H1 (cell line): ENCODE measurements at regions not wholly inside any gene's neighbourhood (a gene's known extent, or its start where the extent isn't known, plus 50 kb on each side); places are given as distances from the start of the nearest gene placed in this dataset.

Experiments used
- CTCF ChIA-PET: fragments of 300-600 bp; sonication (Branson Sonifier 250); formaldehyde crosslinking; loops from one replicate; lab custom pipeline; 2021; ENCODE audit not compliant: partially characterized antibody; lab: Charles Lee
- POLR2A ChIA-PET: fragments of 300-600 bp; sonication (Branson Sonifier 250); formaldehyde crosslinking; loops from one replicate; lab custom pipeline; 2021; ENCODE audit warnings: inconsistent platforms; ENCODE audit not compliant: partially characterized antibody; lab: Charles Lee
- DNase-seq, 2 experiments: peaks; one replicate each; pipeline versions ENCODE4 v3.0.0 to v3.0.0-alpha.2; 2010 to 2022; ENCODE audit warnings: low spot score in 2 of 2, low read depth in 1 of 2, mixed read lengths in 1 of 2
- FAIRE-seq: peaks from 2 replicates; lab custom pipeline; 2011; peaks lifted over from hg19 to GRCh38; lab: Jason Lieb, UNC
- H2AFZ ChIP-seq: 2 replicates; pipeline ENCODE4 v1.8.1; 2012; ENCODE audit warnings: low read length, inconsistent platforms
- H2AK5ac ChIP-seq: 2 replicates; pipeline ENCODE4 v1.6.1; 2013; ENCODE audit warnings: low read depth, low read length
- H2BK120ac ChIP-seq: replicated peaks from 2 replicates; pipeline ENCODE3; 2013; ENCODE audit warnings: low read depth, low read length, inconsistent platforms
- H2BK12ac ChIP-seq: 2 replicates; pipeline ENCODE4 v1.6.1; 2013; ENCODE audit warnings: low read depth, low read length
- H2BK15ac ChIP-seq: 2 replicates; pipeline ENCODE4 v1.6.1; 2013; ENCODE audit warnings: low read length
- H2BK20ac ChIP-seq: 2 replicates; pipeline ENCODE4 v1.6.1; 2013; ENCODE audit warnings: low read length
- H2BK5ac ChIP-seq: 2 replicates; pipeline ENCODE4 v1.6.1; 2013; ENCODE audit warnings: low read depth, low read length
- H3K14ac ChIP-seq: 2 replicates; pipeline ENCODE4 v1.6.1; 2013; ENCODE audit warnings: inconsistent platforms; ENCODE audit not compliant: insufficient read length
- H3K18ac ChIP-seq: 2 replicates; pipeline ENCODE4 v1.6.1; 2013; ENCODE audit warnings: low read length; ENCODE audit errors: extremely low read depth
- H3K23ac ChIP-seq: 2 replicates; pipeline ENCODE4 v1.6.1; 2013; ENCODE audit warnings: inconsistent platforms; ENCODE audit not compliant: insufficient read length
- H3K23me2 ChIP-seq: 2 replicates; pipeline ENCODE4 v1.6.1; 2013; ENCODE audit warnings: low read depth, low read length
- H3K27ac ChIP-seq: 2 replicates; pipeline ENCODE4 v1.6.1; 2011; ENCODE audit warnings: low read depth, low read length, inconsistent platforms
- H3K27me3 ChIP-seq, 4 experiments: replicated peaks in 1 of 4; 1 replicate in 1 of 4; 2 replicates in 3 of 4; pipeline versions ENCODE4 v1.6.1 to v1.8.1; 2011 to 2013; ENCODE audit warnings: low read length in 3 of 4, mild to moderate bottlenecking in 3 of 4, inconsistent platforms in 2 of 4, mixed read lengths in 2 of 4, moderate library complexity in 1 of 4; ENCODE audit not compliant: control insufficient read depth in 3 of 4, insufficient read depth in 3 of 4; ENCODE audit errors: extremely low read depth in 1 of 4
- H3K36me3 ChIP-seq, 4 experiments: 2 replicates each; pipeline versions ENCODE4 v1.6.1 to v1.8.1; 2011 to 2013; ENCODE audit warnings: mild to moderate bottlenecking in 4 of 4, low read length in 3 of 4, moderate library complexity in 2 of 4, control low read depth in 1 of 4, inconsistent platforms in 1 of 4; ENCODE audit not compliant: insufficient read depth in 4 of 4, control insufficient read depth in 2 of 4
- H3K4ac ChIP-seq: replicated peaks from 2 replicates; pipeline ENCODE3; 2013; ENCODE audit warnings: low read length, low read depth, mixed read lengths, inconsistent platforms; ENCODE audit not compliant: insufficient read length
- H3K4me1 ChIP-seq, 4 experiments: replicated peaks in 1 of 4; 1 replicate in 1 of 4; 2 replicates in 3 of 4; pipeline versions ENCODE4 v1.6.1 to v1.8.1; 2011 to 2013; ENCODE audit warnings: low read length in 3 of 4, inconsistent platforms in 2 of 4, mixed read lengths in 1 of 4; ENCODE audit not compliant: insufficient read depth in 4 of 4, control insufficient read depth in 3 of 4
- H3K4me2 ChIP-seq, 2 experiments: 2 replicates each; pipeline versions ENCODE4 v1.6.1 to v1.8.1; 2011 to 2013; ENCODE audit warnings: low read depth in 2 of 2, low read length in 2 of 2, control low read depth in 1 of 2, inconsistent platforms in 1 of 2, mild to moderate bottlenecking in 1 of 2; ENCODE audit not compliant: insufficient read depth in 1 of 2
- H3K4me3 ChIP-seq, 4 experiments: fragments of 200-600, 300-600 bp in 1 of 4; sonication (generic), shearing (Covaris generic), sonication (Bioruptor Twin) in 1 of 4; 2 replicates each; pipeline versions ENCODE4 v1.5.1 to v1.8.1; 2011 to 2016; ENCODE audit warnings: low read length in 4 of 4, low read depth in 3 of 4, control low read depth in 2 of 4, inconsistent platforms in 2 of 4, mild to moderate bottlenecking in 2 of 4, mixed read lengths in 1 of 4, moderate library complexity in 1 of 4; ENCODE audit not compliant: insufficient read depth in 2 of 4; ENCODE audit errors: extremely low read depth in 1 of 4
- H3K56ac ChIP-seq: replicated peaks from 2 replicates; pipeline ENCODE3; 2013; ENCODE audit warnings: low read depth, mild to moderate bottlenecking, mixed read lengths, low read length, inconsistent platforms; ENCODE audit not compliant: insufficient read length
- H3K79me1 ChIP-seq: 2 replicates; pipeline ENCODE4 v1.6.1; 2013; ENCODE audit warnings: low read depth, low read length, control low read depth
- H3K79me2 ChIP-seq, 2 experiments: 2 replicates each; pipeline versions ENCODE4 v1.6.1 to v1.8.1; 2012 to 2013; ENCODE audit warnings: low read length in 2 of 2, mild to moderate bottlenecking in 2 of 2, inconsistent platforms in 1 of 2; ENCODE audit not compliant: insufficient read depth in 2 of 2, control insufficient read depth in 1 of 2
- H3K9ac ChIP-seq, 4 experiments: replicated peaks in 1 of 4; 1 replicate in 1 of 4; 2 replicates in 3 of 4; pipeline versions ENCODE4 v1.6.1 to v1.8.1; 2011 to 2013; ENCODE audit warnings: low read depth in 3 of 4, low read length in 3 of 4, control low read depth in 2 of 4, mild to moderate bottlenecking in 2 of 4, moderate library complexity in 2 of 4, inconsistent platforms in 1 of 4; ENCODE audit errors: extremely low read depth in 1 of 4
- H3K9me3 ChIP-seq, 2 experiments: 2 replicates each; pipeline versions ENCODE4 v1.6.1 to v1.8.1; 2012 to 2013; ENCODE audit warnings: mild to moderate bottlenecking in 2 of 2, moderate library complexity in 2 of 2, control low read depth in 1 of 2, inconsistent platforms in 1 of 2, low read depth in 1 of 2, low read length in 1 of 2, mixed read lengths in 1 of 2; ENCODE audit not compliant: insufficient read depth in 2 of 2
- H4K20me1 ChIP-seq, 2 experiments: replicated peaks in 1 of 2; 2 replicates each; pipeline versions ENCODE3 to v1.8.1; 2011 to 2013; ENCODE audit warnings: inconsistent platforms in 2 of 2, low read length in 2 of 2, mild to moderate bottlenecking in 1 of 2; ENCODE audit not compliant: insufficient read depth in 2 of 2, control insufficient read depth in 1 of 2
- H4K5ac ChIP-seq: 2 replicates; pipeline ENCODE4 v1.6.1; 2013; ENCODE audit warnings: low read length, low read depth, mixed read lengths, inconsistent platforms; ENCODE audit not compliant: insufficient read length
- H4K8ac ChIP-seq: 2 replicates; pipeline ENCODE4 v1.8.0; 2013; ENCODE audit warnings: mild to moderate bottlenecking, moderate library complexity, low read length, inconsistent platforms; ENCODE audit not compliant: insufficient read depth; ENCODE audit errors: extremely low read depth
- H4K91ac ChIP-seq: replicated peaks from 2 replicates; pipeline ENCODE3; 2013; ENCODE audit warnings: low read length, mixed read lengths, inconsistent platforms; ENCODE audit not compliant: insufficient read length
- ATF3 ChIP-seq: IDR thresholded peaks from 2 replicates; pipeline ENCODE4 v1.6.1; 2011; ENCODE audit warnings: low read depth, mild to moderate bottlenecking, low read length; ENCODE audit not compliant: insufficient read depth
- BACH1 ChIP-seq: IDR thresholded peaks from 2 replicates; pipeline ENCODE4 v1.6.1; 2012; ENCODE audit warnings: low read length, improper control_type of control experiment
- BCL11A ChIP-seq, 2 experiments: IDR thresholded peaks; one replicate each; pipeline ENCODE4 v1.6.1; 2011; ENCODE audit warnings: low read depth in 2 of 2, low read length in 2 of 2, mild to moderate bottlenecking in 2 of 2
- BRCA1 ChIP-seq: IDR thresholded peaks from 2 replicates; pipeline ENCODE4 v1.6.1; 2012; ENCODE audit warnings: low read depth, low read length, improper control_type of control experiment
- CHD2 ChIP-seq: IDR thresholded peaks from 2 replicates; pipeline ENCODE4 v1.6.1; 2012; ENCODE audit warnings: low read length, improper control_type of control experiment
- FOSL1 ChIP-seq: IDR thresholded peaks from 2 replicates; pipeline ENCODE4 v1.6.1; 2011; ENCODE audit warnings: mild to moderate bottlenecking, low read depth, low read length, moderate library complexity; ENCODE audit not compliant: insufficient read depth
- HDAC6 ChIP-seq: IDR thresholded peaks from one replicate; pipeline ENCODE4 v1.7.1; 2012; ENCODE audit warnings: low read depth, mild to moderate bottlenecking, inconsistent platforms, low read length, moderate library complexity
- JUND ChIP-seq: IDR thresholded peaks from 2 replicates; pipeline ENCODE4 v1.6.1; 2011; ENCODE audit warnings: mild to moderate bottlenecking, improper control_type of control experiment, low read length
- NANOG ChIP-seq: IDR thresholded peaks from 2 replicates; pipeline ENCODE4 v1.6.1; 2011; ENCODE audit warnings: low read length, low read depth, mild to moderate bottlenecking, inconsistent platforms; ENCODE audit not compliant: insufficient read depth, poor library complexity, severe bottlenecking
- POLR2A ChIP-seq, 2 experiments: IDR thresholded peaks; 1 replicate in 1 of 2; 2 replicates in 1 of 2; pipeline ENCODE4 v1.6.1; 2011; ENCODE audit warnings: low read depth in 2 of 2, low read length in 2 of 2, mild to moderate bottlenecking in 2 of 2; ENCODE audit errors: control extremely low read depth in 1 of 2
- RXRA ChIP-seq: IDR thresholded peaks from 2 replicates; pipeline ENCODE4 v1.6.1; 2011; ENCODE audit warnings: low read depth, mild to moderate bottlenecking, low read length, moderate library complexity; ENCODE audit not compliant: insufficient read depth
- SIN3A ChIP-seq, 2 experiments: IDR thresholded peaks in 1 of 2; conservative IDR thresholded peaks in 1 of 2; 2 replicates each; pipeline ENCODE4 v1.6.1; 2011 to 2012; ENCODE audit warnings: low read length in 2 of 2, improper control_type of control experiment in 1 of 2, low read depth in 1 of 2, mild to moderate bottlenecking in 1 of 2
- SRF ChIP-seq: IDR thresholded peaks from 2 replicates; pipeline ENCODE4 v1.6.1; 2011; ENCODE audit warnings: mild to moderate bottlenecking, low read depth, low read length, moderate library complexity
- USF2 ChIP-seq: IDR thresholded peaks from 2 replicates; pipeline ENCODE4 v1.6.1; 2011; ENCODE audit warnings: low read length, improper control_type of control experiment
- WGBS, 2 experiments: shearing (Covaris generic) in 1 of 2; methylation state at CpG; one replicate each; pipeline versions ENCODE4 v1.1.6 to v1.1.7; 2013 to 2015; ENCODE audit warnings: low lambda C conversion rate in 2 of 2, mixed read lengths in 2 of 2, inconsistent platforms in 1 of 2, low coverage in 1 of 2, missing lambda C conversion rate in 1 of 2; ENCODE audit not compliant: insufficient replicate concordance in 2 of 2, insufficient coverage in 1 of 2, insufficient read length in 1 of 2; ENCODE audit errors: extremely low coverage in 1 of 2, missing lambda C conversion rate in 1 of 2; 5-methylcytosine and 5-hydroxymethylcytosine counted together

- H3K4me3 ChIP-seq = no peak overlapping the region
- H3K79me1 ChIP-seq = no peaks in the 10 kb centered on the region
- no peak overlapping the region for H3K4ac ChIP-seq
- H2BK12ac ChIP-seq = no peak overlapping the region
- H2AFZ ChIP-seq = no peak overlapping the region
- FAIRE-seq = no peak
- no peak overlapping the region for H4K5ac ChIP-seq
- no peaks in the 10 kb centered on the region for H3K9me3 ChIP-seq
- no peaks in the 10 kb centered on the region for H3K23me2 ChIP-seq
- no peaks in the 10 kb centered on the region for H3K36me3 ChIP-seq
- H3K9ac ChIP-seq = no peak overlapping the region
- POLR2A ChIA-PET = no interaction called here
- H3K14ac ChIP-seq = no peak overlapping the region
- no peaks in the 10 kb centered on the region for H3K27me3 ChIP-seq
- WGBS, 2 experiments = 98% methylated on average over 3 of the region's 3 CpGs; no CpG with 5 or more reads in 1 of the 2 experiments
- H3K4me1 ChIP-seq = no peaks in the 10 kb centered on the region
- no peak overlapping the region for H4K91ac ChIP-seq
- H2AK5ac ChIP-seq = no peak overlapping the region
- H3K4me2 ChIP-seq = no peak overlapping the region
- CTCF ChIA-PET = no interaction called here
- no peak overlapping the region for H2BK5ac ChIP-seq
- no peak overlapping the region for H3K18ac ChIP-seq
- no peak overlapping the region for H2BK120ac ChIP-seq
- H4K8ac ChIP-seq = no peak overlapping the region
- no peak overlapping the region for H2BK20ac ChIP-seq
- H3K23ac ChIP-seq = no peak overlapping the region
- H2BK15ac ChIP-seq = no peak overlapping the region
- no peak overlapping the region for H3K56ac ChIP-seq
- H3K27ac ChIP-seq = no peak overlapping the region
- H4K20me1 ChIP-seq = no peaks in the 10 kb centered on the region
- H3K79me2 ChIP-seq = no peaks in the 10 kb centered on the region
- no peak for DNase-seq
- TF ChIP-seq BCL11A (IDR thresholded peaks at IDR 0.05; ENCODE audit: low read depth in 2 of 2, low read length in 2 of 2) (no peak), BACH1 (no peak), RXRA (no peak), SRF (no peak), BRCA1 (no peak), NANOG (no peak), POLR2A (IDR thresholded peaks at IDR 0.05; ENCODE audit: control extremely low read depth in 1 of 2, low read depth in 2 of 2, low read length in 2 of 2) (no peak), FOSL1 (no peak), USF2 (no peak), CHD2 (no peak), JUND (no peak), ATF3 (no peak), SIN3A (conservative IDR thresholded peaks at IDR 0.05 in 1 of 2, IDR thresholded peaks at IDR 0.05 in 1 of 2; ENCODE audit: low read depth in 1 of 2, low read length in 2 of 2) (no peak), HDAC6 (no peak)
Measured at GRCh38 chr4:64205376-64205775, 203.9 kb downstream of the TECRL start.
